PC-3 (cell line): ENCODE measurements at regions not wholly inside any gene's neighbourhood (a gene's known extent, or its start where the extent isn't known, plus 50 kb on each side); places are given as distances from the start of the nearest gene placed in this dataset.

Source experiments
- ATAC-seq: fragments of 200-7000 bp; cut with Tn5 transposase; 2 replicates; pipeline ENCODE4 v1.9.1; 2020; ENCODE audit warnings: mild to moderate bottlenecking, moderate library complexity
- BruUV-seq: library from RNA; stranded (reverse); fragments of 400-500 nt; replicated peaks from 2 replicates; lab custom pipeline; 2021; lab: Mats Ljungman, UMichigan
- CTCF ChIA-PET: fragments of 300-600 bp; sonication (Branson Sonifier 250); formaldehyde crosslinking; loops from one replicate; lab custom pipeline; 2022; ENCODE audit warnings: antibody characterized with exemption; lab: Charles Lee
- POLR2A ChIA-PET: fragments of 300-600 bp; sonication (Branson Sonifier 250); formaldehyde crosslinking; loops from one replicate; lab custom pipeline; 2022; ENCODE audit warnings: antibody characterized with exemption; ENCODE audit not compliant: unreplicated experiment; lab: Charles Lee
- DNase-seq: peaks from one replicate; pipeline ENCODE4 v3.0.0-alpha.2; 2015
- H2AFZ ChIP-seq: fragments of 300-600 bp; sonication (generic); 2 replicates; pipeline ENCODE4 v1.6.0; 2016; ENCODE audit warnings: antibody characterized with exemption, low read length
- H3F3A ChIP-seq: fragments of 300-600 bp; sonication (generic); one replicate; pipeline ENCODE4 v1.6.0; 2017; ENCODE audit warnings: antibody characterized with exemption, low read length, control low read depth, mild to moderate bottlenecking; ENCODE audit not compliant: unreplicated experiment
- H3K27ac ChIP-seq: fragments of 300-600 bp; sonication (generic); 2 replicates; pipeline ENCODE4 v1.5.1; 2016; ENCODE audit warnings: mild to moderate bottlenecking, low read length
- H3K27me3 ChIP-seq: fragments of 300-600 bp; sonication (generic); 2 replicates; pipeline ENCODE4 v1.6.1; 2016; ENCODE audit warnings: low read length, mixed read lengths
- H3K36me3 ChIP-seq: fragments of 300-600 bp; sonication (generic); 2 replicates; pipeline ENCODE4 v1.6.1; 2016; ENCODE audit warnings: low read depth, mixed run types, low read length, mixed read lengths
- H3K4me1 ChIP-seq: fragments of 300-600 bp; sonication (generic); 2 replicates; pipeline ENCODE4 v1.5.1; 2016; ENCODE audit warnings: low read length; ENCODE audit not compliant: insufficient read depth
- H3K4me2 ChIP-seq: fragments of 300-600 bp; sonication (generic); 2 replicates; pipeline ENCODE4 v1.6.0; 2016; ENCODE audit warnings: low read length
- H3K4me3 ChIP-seq: fragments of 300-600 bp; sonication (generic); 2 replicates; pipeline ENCODE4 v1.5.1; 2016; ENCODE audit warnings: mild to moderate bottlenecking, low read length, mixed read lengths
- H3K79me2 ChIP-seq: fragments of 300-600 bp; sonication (generic); 2 replicates; pipeline ENCODE4 v1.6.1; 2017; ENCODE audit warnings: low read length, mixed read lengths
- H3K9ac ChIP-seq: fragments of 300-600 bp; sonication (generic); 2 replicates; pipeline ENCODE4 v1.6.0; 2016; ENCODE audit warnings: mild to moderate bottlenecking, low read length
- H3K9me2 ChIP-seq: fragments of 300-600 bp; sonication (generic); replicated peaks from 2 replicates; pipeline ENCODE4 v1.6.1; 2016; ENCODE audit warnings: mixed run types, low read length, mixed read lengths
- H3K9me3 ChIP-seq: fragments of 300-600 bp; sonication (generic); 2 replicates; pipeline ENCODE4 v1.6.1; 2016; ENCODE audit warnings: low read length, mixed read lengths
- H4K20me1 ChIP-seq: fragments of 300-600 bp; sonication (generic); 2 replicates; pipeline ENCODE4 v1.6.1; 2016; ENCODE audit warnings: low read length, mixed read lengths
- CTCF ChIP-seq: fragments of 300-600 bp; sonication (generic); conservative IDR thresholded peaks from 2 replicates; pipeline ENCODE4 v1.5.1; 2017; ENCODE audit warnings: antibody characterized with exemption, low read depth, mild to moderate bottlenecking, low read length
- EZH2 ChIP-seq: fragments of 300-600 bp; sonication (generic); IDR thresholded peaks from one replicate; pipeline ENCODE4 v1.6.1; 2017; ENCODE audit warnings: antibody characterized with exemption, mild to moderate bottlenecking, low read length; ENCODE audit not compliant: unreplicated experiment
- EZH2phosphoT487 ChIP-seq: fragments of 300-600 bp; sonication (generic); IDR thresholded peaks from 2 replicates; pipeline ENCODE4 v1.6.1; 2018; ENCODE audit warnings: mild to moderate bottlenecking, antibody characterized with exemption, low read length, borderline replicate concordance
- intact Hi-C: fragments of 100-400 bp; cut with micrococcal nuclease; formaldehyde crosslinking; loops from 2 replicates; pipeline ENCODE4 v1.9.0; 2023

DNA sequence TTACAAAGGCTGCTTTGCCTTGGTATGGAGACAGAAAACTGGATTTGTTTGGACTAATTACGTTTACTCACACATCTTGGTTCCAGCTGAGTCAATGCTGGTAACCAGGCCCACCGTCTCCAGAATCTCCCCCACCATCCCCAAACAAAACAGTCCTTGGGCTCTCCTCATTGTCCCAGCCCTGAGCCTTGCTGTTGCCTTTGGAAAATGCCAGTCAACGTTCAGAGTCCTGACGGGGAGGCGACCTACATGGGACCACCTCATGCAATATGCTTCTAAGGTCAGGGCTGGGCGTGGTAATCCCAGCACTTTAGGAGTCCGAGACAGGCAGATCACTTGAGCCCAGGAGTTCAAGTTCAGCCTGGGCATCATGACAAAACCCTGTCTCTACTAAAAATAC is 85.2 kb upstream of the IQSEC1 start:
- no peak for ATAC-seq
- no peaks in the 10 kb centered on the region for H3K79me2 ChIP-seq
- no peak overlapping the region for H3K4me2 ChIP-seq
- peaks cover 10% of the 10 kb centered on the region; the same call in 1 of the 2 replicates for H3K9me3 ChIP-seq
- no peak overlapping the region for H3K9ac ChIP-seq
- intact Hi-C loops: no loop called here
- H3K36me3 ChIP-seq: peaks cover 14% of the 10 kb centered on the region
- no peak overlapping the region for H2AFZ ChIP-seq
- H3K4me3 ChIP-seq: no peak overlapping the region
- peaks cover 27% of the 10 kb centered on the region for H3K4me1 ChIP-seq
- H3K9me2 ChIP-seq: no peaks in the 10 kb centered on the region
- DNase-seq: no peak
- TF ChIP-seq EZH2phosphoT487 (no peak), EZH2 (no peak), CTCF (no peak)
- ChIA-PET POLR2A (no interaction called here), CTCF (no interaction called here)
- H3K27ac ChIP-seq: no peak overlapping the region
- no peaks in the 10 kb centered on the region for H3F3A ChIP-seq
- BruUV-seq: no TSS peak
- H3K27me3 ChIP-seq: no peaks in the 10 kb centered on the region
- no peaks in the 10 kb centered on the region for H4K20me1 ChIP-seq

DNA sequence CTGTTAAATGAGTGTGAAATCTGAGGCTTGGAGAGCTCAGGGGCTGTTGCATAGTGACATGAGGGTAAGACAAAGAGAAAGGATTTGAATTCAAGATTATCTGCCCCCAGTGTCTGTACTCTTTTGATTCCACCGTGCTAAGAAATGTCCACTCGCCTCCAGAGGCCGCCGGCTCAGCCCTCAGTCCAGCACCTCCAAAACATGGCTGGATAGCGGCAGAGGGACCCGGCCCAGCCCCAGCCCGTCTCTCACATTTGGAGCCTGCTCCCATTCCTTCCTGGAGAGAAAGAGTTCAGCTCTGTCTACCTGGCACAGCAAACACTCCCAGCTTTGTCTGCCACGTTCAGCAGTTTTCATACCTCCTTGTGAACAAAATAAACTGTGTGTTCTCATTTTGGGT is 84.8 kb upstream of the IQSEC1 start:
- Histone ChIP-seq H3F3A (no peaks in the 10 kb centered on the region), H3K27ac (no peak overlapping the region), H3K27me3 (no peaks in the 10 kb centered on the region), H3K4me2 (no peak overlapping the region), H3K36me3 (peaks cover 14% of the 10 kb centered on the region), H3K9me2 (no peaks in the 10 kb centered on the region), H2AFZ (no peak overlapping the region), H3K4me3 (no peak overlapping the region), H4K20me1 (no peaks in the 10 kb centered on the region), H3K9ac (no peak overlapping the region), H3K79me2 (no peaks in the 10 kb centered on the region), H3K9me3 (peaks cover 10% of the 10 kb centered on the region; the same call in 1 of the 2 replicates), H3K4me1 (peaks cover 27% of the 10 kb centered on the region)
- intact Hi-C loops: no loop called here
- DNase-seq (no peak), ATAC-seq (no peak)
- TF ChIP-seq EZH2phosphoT487: no peak
- no peak for TF ChIP-seq EZH2
- no peak for TF ChIP-seq CTCF
- ChIA-PET CTCF (no interaction called here), POLR2A (no interaction called here)
- no TSS peak for BruUV-seq

- H3K36me3 ChIP-seq: peaks cover 11% of the 10 kb centered on the region
- CTCF ChIA-PET: no interaction called here
- H2AFZ ChIP-seq: no peak overlapping the region
- ATAC-seq (no peak), DNase-seq (no peak)
- TF ChIP-seq CTCF (no peak), EZH2 (no peak), EZH2phosphoT487 (no peak)
- POLR2A ChIA-PET: no interaction called here
- no peak overlapping the region for H3K4me2 ChIP-seq
- no peaks in the 10 kb centered on the region for H4K20me1 ChIP-seq
- H3K27ac ChIP-seq: no peak overlapping the region
- no peaks in the 10 kb centered on the region for H3K79me2 ChIP-seq
- H3K9me3 ChIP-seq: peaks cover 10% of the 10 kb centered on the region; the same call in 1 of the 2 replicates
- BruUV-seq: no TSS peak
- H3K27me3 ChIP-seq: no peaks in the 10 kb centered on the region
- H3K4me1 ChIP-seq: no peaks in the 10 kb centered on the region
- H3K9me2 ChIP-seq: no peaks in the 10 kb centered on the region
- no peak overlapping the region for H3K4me3 ChIP-seq
- intact Hi-C loops: no loop called here
- H3K9ac ChIP-seq: no peak overlapping the region
- no peaks in the 10 kb centered on the region for H3F3A ChIP-seq
These were observed 79.8 kb upstream of the IQSEC1 start for GRCh38 chr3:13152826-13153710.
